PC-3 (cell line): ENCODE measurements at regions not wholly inside any gene's neighbourhood (a gene's known extent, or its start where the extent isn't known, plus 50 kb on each side); places are given as distances from the start of the nearest gene placed in this dataset.

Experiments used
- CTCF ChIP-seq: fragments of 300-600 bp; sonication (generic); conservative IDR thresholded peaks from 2 replicates; pipeline ENCODE4 v1.5.1; 2017; ENCODE audit warnings: antibody characterized with exemption, low read depth, mild to moderate bottlenecking, low read length
- EZH2 ChIP-seq: fragments of 300-600 bp; sonication (generic); IDR thresholded peaks from one replicate; pipeline ENCODE4 v1.6.1; 2017; ENCODE audit warnings: antibody characterized with exemption, mild to moderate bottlenecking, low read length; ENCODE audit not compliant: unreplicated experiment
- EZH2phosphoT487 ChIP-seq: fragments of 300-600 bp; sonication (generic); IDR thresholded peaks from 2 replicates; pipeline ENCODE4 v1.6.1; 2018; ENCODE audit warnings: mild to moderate bottlenecking, antibody characterized with exemption, low read length, borderline replicate concordance

GRCh38 chr6:111993342-111993741 lies 60.6 kb upstream of the CCN6 start:
- TF ChIP-seq EZH2: no peak
- TF ChIP-seq CTCF: no peak
- no peak for TF ChIP-seq EZH2phosphoT487
